ENCODE measurements at regions not wholly inside any gene's neighbourhood (a gene's known extent, or its start where the extent isn't known, plus 50 kb on each side); places are given as distances from the start of the nearest gene placed in this dataset.

DNA sequence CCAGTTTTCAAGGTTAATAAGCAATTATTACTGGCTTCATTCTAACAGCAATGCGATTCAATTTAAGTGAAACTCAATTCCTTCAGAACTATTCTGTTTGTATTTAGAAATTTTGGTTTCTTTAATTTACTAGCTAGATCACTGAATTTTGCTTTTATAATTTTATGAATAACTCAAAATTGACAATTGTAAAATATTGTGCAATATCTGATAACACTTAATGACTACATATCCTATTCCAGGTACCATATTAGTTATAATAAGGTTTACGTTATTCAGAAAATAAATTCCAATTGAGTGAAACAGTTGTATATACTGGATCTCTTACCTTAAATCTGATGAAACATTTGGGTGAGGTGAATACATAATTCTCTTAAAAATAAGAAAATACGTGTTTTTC is 1348.3 kb upstream of the CDH6 start:
- H3K14ac ChIP-seq (ENCODE audit: low read length in 2 of 2), result no peak overlapping the region

DNA sequence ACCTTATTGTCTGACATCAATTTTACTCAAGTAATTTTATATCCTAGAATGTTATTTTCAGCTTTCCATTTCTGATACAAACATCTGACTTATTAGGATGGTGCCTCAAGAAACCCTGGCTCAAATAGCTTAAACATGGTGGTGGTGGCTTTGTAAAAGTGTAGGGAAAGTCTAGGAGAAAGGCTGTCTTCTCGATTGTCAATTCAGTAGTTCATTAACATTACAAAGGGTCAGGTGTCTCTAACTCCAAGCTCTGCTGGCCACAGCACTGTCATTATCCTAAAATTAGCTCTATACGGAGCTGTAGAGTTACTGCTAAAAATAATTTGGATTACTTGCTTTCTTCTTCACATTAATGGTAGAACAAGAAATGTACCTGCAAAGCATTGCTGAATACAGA is 1360.1 kb upstream of the CDH6 start:
- Histone ChIP-seq H3K4me2 (ENCODE audit: low read length, poor library complexity, severe bottlenecking) (no peak overlapping the region), H4K8ac (ENCODE audit: low read length) (no peak overlapping the region), H3K4ac (ENCODE audit: low read depth in 1 of 2, low read length in 2 of 2) (no peak overlapping the region), H3K27ac (ENCODE audit: low read length, poor library complexity, severe bottlenecking) (no peak overlapping the region), H2AK5ac (ENCODE audit: low read length, severe bottlenecking) (no peak overlapping the region), H2BK15ac (ENCODE audit: low read depth, poor library complexity, severe bottlenecking) (no peak overlapping the region), H3K4me1 (ENCODE audit: control insufficient read depth, insufficient read depth, low read depth, low read length) (no peaks in the 10 kb centered on the region), H2AFZ (ENCODE audit: low read depth, low read length) (no peak overlapping the region), H2BK120ac (ENCODE audit: low read depth, low read length) (no peak overlapping the region), H2BK5ac (ENCODE audit: low read depth, low read length, poor library complexity, severe bottlenecking) (no peak overlapping the region), H3K4me3 (ENCODE audit: insufficient read depth in 1 of 2, low read depth in 1 of 2, low read length in 2 of 2) (no peak overlapping the region), H2BK12ac (ENCODE audit: low read length in 2 of 2) (no peak overlapping the region), H3K36me3 (ENCODE audit: control insufficient read depth in 1 of 2, insufficient read depth in 2 of 2, low read depth in 1 of 2, low read length in 2 of 2) (no peaks in the 10 kb centered on the region), H4K91ac (ENCODE audit: low read length) (no peak overlapping the region), H3K79me1 (replicated peaks; ENCODE audit: low read length, poor library complexity, severe bottlenecking) (no peaks in the 10 kb centered on the region), H3K27me3 (ENCODE audit: control insufficient read depth in 1 of 2, insufficient read depth in 1 of 2, low read length in 2 of 2) (no peaks in the 10 kb centered on the region), H3K9ac (ENCODE audit: low read length) (no peak overlapping the region), H3K18ac (ENCODE audit: low read depth in 1 of 2, low read length in 2 of 2) (no peak overlapping the region), H3K14ac (ENCODE audit: low read length in 2 of 2) (no peak overlapping the region), H3K9me3 (ENCODE audit: control insufficient read depth, low read length) (peaks cover 28% of the 10 kb centered on the region), H3K23ac (ENCODE audit: low read length in 2 of 2) (no peak overlapping the region)
- no peak for DNase-seq
- WGBS, result 57% methylated on average over 1 of the region's 2 CpGs

More for the DNA sequence above, 1348.3 kb upstream of the CDH6 start:
- Histone ChIP-seq H2BK12ac (ENCODE audit: low read length in 2 of 2) (no peak overlapping the region), H3K4ac (ENCODE audit: low read depth in 1 of 2, low read length in 2 of 2) (no peak overlapping the region), H3K9ac (ENCODE audit: low read length) (no peak overlapping the region), H2BK5ac (ENCODE audit: low read depth, low read length, poor library complexity, severe bottlenecking) (no peak overlapping the region), H2BK120ac (ENCODE audit: low read depth, low read length) (no peak overlapping the region), H2AK5ac (ENCODE audit: low read length, severe bottlenecking) (no peak overlapping the region), H3K27ac (ENCODE audit: low read length, poor library complexity, severe bottlenecking) (no peak overlapping the region), H3K4me1 (ENCODE audit: control insufficient read depth, insufficient read depth, low read depth, low read length) (no peaks in the 10 kb centered on the region), H3K4me3 (ENCODE audit: insufficient read depth in 1 of 2, low read depth in 1 of 2, low read length in 2 of 2) (no peak overlapping the region), H3K27me3 (ENCODE audit: control insufficient read depth in 1 of 2, insufficient read depth in 1 of 2, low read length in 2 of 2) (no peaks in the 10 kb centered on the region), H3K36me3 (ENCODE audit: control insufficient read depth in 1 of 2, insufficient read depth in 2 of 2, low read depth in 1 of 2, low read length in 2 of 2) (no peaks in the 10 kb centered on the region), H2AFZ (ENCODE audit: low read depth, low read length) (no peak overlapping the region), H2BK15ac (ENCODE audit: low read depth, poor library complexity, severe bottlenecking) (no peak overlapping the region), H4K8ac (ENCODE audit: low read length) (no peak overlapping the region), H3K4me2 (ENCODE audit: low read length, poor library complexity, severe bottlenecking) (no peak overlapping the region), H3K9me3 (ENCODE audit: control insufficient read depth, low read length) (peaks cover 16% of the 10 kb centered on the region), H4K91ac (ENCODE audit: low read length) (no peak overlapping the region), H3K79me1 (replicated peaks; ENCODE audit: low read length, poor library complexity, severe bottlenecking) (no peaks in the 10 kb centered on the region), H3K23ac (ENCODE audit: low read length in 2 of 2) (no peak overlapping the region), H3K18ac (ENCODE audit: low read depth in 1 of 2, low read length in 2 of 2) (no peak overlapping the region)
- DNase-seq, result no peak
- 100% methylated on average over 1 of the region's 3 CpGs for WGBS

DNA sequence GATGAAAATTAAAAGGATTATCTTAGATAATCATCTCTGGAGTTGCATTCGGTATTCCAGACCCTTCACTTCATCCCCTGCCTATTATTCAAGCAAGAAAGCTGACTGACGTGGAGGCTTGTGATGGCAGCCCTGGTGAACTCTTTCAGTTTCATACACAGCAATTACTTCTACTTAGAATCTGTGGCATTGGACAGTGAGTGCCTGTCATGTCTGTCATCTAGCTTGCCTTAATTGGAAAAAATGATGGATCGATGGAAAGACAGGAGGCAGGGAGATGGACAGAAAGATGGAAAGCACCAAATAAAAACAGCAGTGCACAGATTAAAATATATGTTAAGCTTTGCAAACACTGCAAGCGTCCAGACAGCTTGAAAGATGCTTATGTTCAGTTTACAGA is 1371.0 kb upstream of the CDH6 start:
- no peaks in the 10 kb centered on the region for H3K79me1 ChIP-seq (replicated peaks; ENCODE audit: low read length, poor library complexity, severe bottlenecking)
- H2BK15ac ChIP-seq (ENCODE audit: low read depth, poor library complexity, severe bottlenecking), result no peak overlapping the region
- H3K4me2 ChIP-seq (ENCODE audit: low read length, poor library complexity, severe bottlenecking), result no peak overlapping the region
- H3K18ac ChIP-seq (ENCODE audit: low read depth in 1 of 2, low read length in 2 of 2), result no peak overlapping the region
- H2BK12ac ChIP-seq (ENCODE audit: low read length in 2 of 2), result no peak overlapping the region
- H3K23ac ChIP-seq (ENCODE audit: low read length in 2 of 2), result no peak overlapping the region
- no peak for DNase-seq
- no peaks in the 10 kb centered on the region for H3K36me3 ChIP-seq (ENCODE audit: control insufficient read depth in 1 of 2, insufficient read depth in 2 of 2, low read depth in 1 of 2, low read length in 2 of 2)
- H3K9me3 ChIP-seq (ENCODE audit: control insufficient read depth, low read length), result peaks cover 19% of the 10 kb centered on the region
- H2AFZ ChIP-seq (ENCODE audit: low read depth, low read length), result no peak overlapping the region
- H3K27ac ChIP-seq (ENCODE audit: low read length, poor library complexity, severe bottlenecking), result no peak overlapping the region
- H3K27me3 ChIP-seq (ENCODE audit: control insufficient read depth in 1 of 2, insufficient read depth in 1 of 2, low read length in 2 of 2), result no peaks in the 10 kb centered on the region
- H3K4ac ChIP-seq (ENCODE audit: low read depth in 1 of 2, low read length in 2 of 2), result no peak overlapping the region
- 80% methylated on average over 3 of the region's 4 CpGs for WGBS
- no peak overlapping the region for H2BK5ac ChIP-seq (ENCODE audit: low read depth, low read length, poor library complexity, severe bottlenecking)
- H4K8ac ChIP-seq (ENCODE audit: low read length), result no peak overlapping the region
- H3K4me1 ChIP-seq (ENCODE audit: control insufficient read depth, insufficient read depth, low read depth, low read length), result no peaks in the 10 kb centered on the region
- no peak overlapping the region for H3K4me3 ChIP-seq (ENCODE audit: insufficient read depth in 1 of 2, low read depth in 1 of 2, low read length in 2 of 2)
- H3K14ac ChIP-seq (ENCODE audit: low read length in 2 of 2), result no peak overlapping the region
- H3K9ac ChIP-seq (ENCODE audit: low read length), result no peak overlapping the region
- no peak overlapping the region for H2AK5ac ChIP-seq (ENCODE audit: low read length, severe bottlenecking)
- H2BK120ac ChIP-seq (ENCODE audit: low read depth, low read length), result no peak overlapping the region
- H4K91ac ChIP-seq (ENCODE audit: low read length), result no peak overlapping the region

DNA sequence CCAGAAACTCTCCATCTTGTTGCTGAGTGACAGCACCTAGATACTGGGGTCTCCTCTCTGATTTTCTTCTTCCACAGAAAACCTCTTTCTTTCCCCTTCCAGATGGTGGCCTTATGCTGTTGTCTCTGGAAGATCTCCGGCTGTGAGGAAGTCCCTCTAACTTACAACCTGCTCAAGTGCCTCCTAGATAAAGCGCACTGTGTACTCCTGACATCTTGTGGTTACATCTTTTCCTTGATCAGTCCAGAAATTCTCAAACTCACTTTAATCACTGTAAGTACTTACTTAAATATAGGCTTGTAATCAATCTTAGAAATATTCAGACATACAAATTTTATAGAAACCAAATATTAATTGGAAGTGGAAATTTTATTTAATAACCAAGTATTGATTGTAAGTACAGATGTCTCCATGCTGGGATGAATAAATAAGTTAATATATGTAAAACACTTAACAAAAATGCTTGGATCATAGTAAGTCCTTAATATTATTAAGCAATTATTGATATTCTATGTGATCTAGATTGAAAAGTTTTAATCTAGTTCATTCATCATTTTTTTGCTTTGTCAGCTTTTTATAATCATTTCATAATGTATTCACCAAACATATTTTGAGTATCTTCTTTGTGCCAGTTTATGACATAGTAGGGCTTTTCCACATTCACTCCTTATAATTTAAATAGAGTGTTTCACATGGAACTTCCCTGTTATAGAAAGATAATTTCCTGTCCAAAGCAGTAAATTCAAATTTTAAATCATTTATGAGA is 1381.4 kb upstream of the CDH6 start:
- H3K4me2 ChIP-seq (ENCODE audit: low read length, poor library complexity, severe bottlenecking), result no peak overlapping the region
- no peak overlapping the region for H4K91ac ChIP-seq (ENCODE audit: low read length)
- no peak overlapping the region for H3K4me3 ChIP-seq (ENCODE audit: insufficient read depth in 1 of 2, low read depth in 1 of 2, low read length in 2 of 2)
- no peak overlapping the region for H4K8ac ChIP-seq (ENCODE audit: low read length)
- H3K79me1 ChIP-seq (replicated peaks; ENCODE audit: low read length, poor library complexity, severe bottlenecking), result no peaks in the 10 kb centered on the region
- no peaks in the 10 kb centered on the region for H3K4me1 ChIP-seq (ENCODE audit: control insufficient read depth, insufficient read depth, low read depth, low read length)
- no peak overlapping the region for H3K9ac ChIP-seq (ENCODE audit: low read length)
- H3K27me3 ChIP-seq (ENCODE audit: control insufficient read depth in 1 of 2, insufficient read depth in 1 of 2, low read length in 2 of 2), result no peaks in the 10 kb centered on the region
- H3K4ac ChIP-seq (ENCODE audit: low read depth in 1 of 2, low read length in 2 of 2), result no peak overlapping the region
- H2AFZ ChIP-seq (ENCODE audit: low read depth, low read length), result no peak overlapping the region
- no peak for DNase-seq
- WGBS, result 67% methylated on average over 1 of the region's 2 CpGs
- H3K14ac ChIP-seq (ENCODE audit: low read length in 2 of 2), result no peak overlapping the region
- no peak overlapping the region for H2BK120ac ChIP-seq (ENCODE audit: low read depth, low read length)
- H2AK5ac ChIP-seq (ENCODE audit: low read length, severe bottlenecking), result no peak overlapping the region
- H2BK5ac ChIP-seq (ENCODE audit: low read depth, low read length, poor library complexity, severe bottlenecking), result no peak overlapping the region
- H3K36me3 ChIP-seq (ENCODE audit: control insufficient read depth in 1 of 2, insufficient read depth in 2 of 2, low read depth in 1 of 2, low read length in 2 of 2), result no peaks in the 10 kb centered on the region
- H2BK12ac ChIP-seq (ENCODE audit: low read length in 2 of 2), result no peak overlapping the region
- no peak overlapping the region for H3K27ac ChIP-seq (ENCODE audit: low read length, poor library complexity, severe bottlenecking)
- no peak overlapping the region for H3K23ac ChIP-seq (ENCODE audit: low read length in 2 of 2)
- H3K18ac ChIP-seq (ENCODE audit: low read depth in 1 of 2, low read length in 2 of 2), result no peak overlapping the region
- H2BK15ac ChIP-seq (ENCODE audit: low read depth, poor library complexity, severe bottlenecking), result no peak overlapping the region
- peaks cover 9% of the 10 kb centered on the region for H3K9me3 ChIP-seq (ENCODE audit: control insufficient read depth, low read length)
